LNCaP clone FGC (cell line): ENCODE measurements at regions not wholly inside any gene's neighbourhood (a gene's known extent, or its start where the extent isn't known, plus 50 kb on each side); places are given as distances from the start of the nearest gene placed in this dataset.
"Not testable (repeated sequence)": the region's sequence is repeated elsewhere in the genome, so short reads cannot be mapped to it uniquely, and the experiment has no call there.

Source experiments
- DNase-seq: peaks from one replicate; pipeline ENCODE4 v3.0.0-alpha.2; 2011; ENCODE audit warnings: low read depth
- H3K4me3 ChIP-seq: 2 replicates; pipeline ENCODE4 v1.5.1; 2011; ENCODE audit warnings: mild to moderate bottlenecking, low read depth, low read length, control low read depth
- TF ChIP-seq, protein P1 (sequence below): IDR thresholded peaks from 2 replicates; pipeline ENCODE4 v1.5.1; 2012; ENCODE audit warnings: mild to moderate bottlenecking; ENCODE audit not compliant: control insufficient read depth, insufficient read depth; ENCODE audit errors: extremely low read depth

DNA sequence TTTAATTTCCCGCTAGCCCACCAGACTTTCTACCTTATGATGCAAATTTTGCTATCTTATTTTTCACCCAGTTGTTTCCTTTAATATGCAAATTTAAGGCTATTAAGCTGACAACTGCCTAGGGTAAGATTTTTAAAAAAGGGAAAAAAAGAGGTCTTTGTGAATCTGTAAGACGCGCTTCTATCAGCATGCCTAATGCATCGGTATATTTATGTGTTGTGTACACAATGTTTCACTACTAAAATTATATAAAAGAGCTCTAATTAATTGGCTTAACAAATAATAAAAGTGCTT, 386.6 kb downstream of the KIF20B start:
- TF ChIP-seq, protein P1, sequence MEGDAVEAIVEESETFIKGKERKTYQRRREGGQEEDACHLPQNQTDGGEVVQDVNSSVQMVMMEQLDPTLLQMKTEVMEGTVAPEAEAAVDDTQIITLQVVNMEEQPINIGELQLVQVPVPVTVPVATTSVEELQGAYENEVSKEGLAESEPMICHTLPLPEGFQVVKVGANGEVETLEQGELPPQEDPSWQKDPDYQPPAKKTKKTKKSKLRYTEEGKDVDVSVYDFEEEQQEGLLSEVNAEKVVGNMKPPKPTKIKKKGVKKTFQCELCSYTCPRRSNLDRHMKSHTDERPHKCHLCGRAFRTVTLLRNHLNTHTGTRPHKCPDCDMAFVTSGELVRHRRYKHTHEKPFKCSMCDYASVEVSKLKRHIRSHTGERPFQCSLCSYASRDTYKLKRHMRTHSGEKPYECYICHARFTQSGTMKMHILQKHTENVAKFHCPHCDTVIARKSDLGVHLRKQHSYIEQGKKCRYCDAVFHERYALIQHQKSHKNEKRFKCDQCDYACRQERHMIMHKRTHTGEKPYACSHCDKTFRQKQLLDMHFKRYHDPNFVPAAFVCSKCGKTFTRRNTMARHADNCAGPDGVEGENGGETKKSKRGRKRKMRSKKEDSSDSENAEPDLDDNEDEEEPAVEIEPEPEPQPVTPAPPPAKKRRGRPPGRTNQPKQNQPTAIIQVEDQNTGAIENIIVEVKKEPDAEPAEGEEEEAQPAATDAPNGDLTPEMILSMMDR, result no peak
- DNase-seq, result no peak
- no peak overlapping the region for H3K4me3 ChIP-seq

- TF ChIP-seq, protein P1, result no peak
- no peak for DNase-seq
- no peak overlapping the region for H3K4me3 ChIP-seq
Observed at GRCh38 chr10:90089719-90090118, 388.3 kb downstream of the KIF20B start.

- no peak overlapping the region for H3K4me3 ChIP-seq
- DNase-seq, result no peak
- TF ChIP-seq, protein P1, result no peak
Observed at GRCh38 chr10:90096196-90096595, 394.8 kb downstream of the KIF20B start.

DNA sequence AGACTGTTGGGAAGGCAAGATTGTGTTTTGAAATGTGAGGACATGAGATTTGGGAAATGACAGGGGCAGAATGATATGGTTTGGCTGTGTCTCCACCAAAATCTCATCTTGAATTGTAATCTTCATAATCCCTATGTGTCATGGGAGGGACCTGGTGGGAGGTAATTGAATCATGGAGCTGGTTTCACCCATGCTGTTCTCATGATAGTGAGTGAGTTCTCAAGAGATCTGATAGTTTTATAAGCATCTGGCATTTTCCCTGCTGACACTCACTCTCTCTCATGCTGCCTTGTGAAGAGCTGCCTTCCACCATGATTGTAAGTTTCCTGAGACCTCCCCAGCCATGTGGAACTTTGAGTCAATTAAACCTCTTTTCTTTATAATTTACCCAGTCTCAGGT, 406.2 kb downstream of the KIF20B start:
- H3K4me3 ChIP-seq, DNase-seq: not testable (repeated sequence)

DNA sequence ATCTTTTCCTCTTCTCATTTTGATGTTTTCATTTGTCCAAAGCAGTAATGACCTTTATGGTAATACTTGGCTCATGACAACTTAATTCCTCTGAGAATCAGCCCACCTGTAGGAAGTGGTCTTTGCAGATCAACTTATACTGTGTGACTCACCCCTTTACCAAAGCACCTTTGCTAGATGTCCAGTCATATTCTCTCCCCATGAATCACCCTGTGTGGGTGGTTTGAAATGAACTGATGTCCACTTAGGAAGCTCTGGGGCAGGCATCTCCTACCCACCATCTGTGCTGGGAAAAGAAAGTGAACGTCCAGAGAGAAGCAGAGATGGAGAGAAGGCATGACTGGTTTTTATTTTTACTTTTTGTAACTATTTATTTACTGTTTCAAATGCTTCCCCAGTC, 410.3 kb downstream of the KIF20B start:
- TF ChIP-seq, protein P1, result no peak
- no peak overlapping the region for H3K4me3 ChIP-seq
- DNase-seq, result no peak

- DNase-seq, result no peak
- H3K4me3 ChIP-seq, result no peak overlapping the region
- TF ChIP-seq, protein P1, result no peak
Observed at GRCh38 chr10:90112681-90113080, 411.3 kb downstream of the KIF20B start.

- not testable (repeated sequence) for H3K4me3 ChIP-seq, DNase-seq
Observed at GRCh38 chr10:90118567-90118966, 417.2 kb downstream of the KIF20B start.

GRCh38 chr10:90119631-90120280, 418.4 kb downstream of the KIF20B start:
- not testable (repeated sequence) for H3K4me3 ChIP-seq, DNase-seq
